Parathyroid adenoma (tissue), 2 donors: ENCODE measurements at regions not wholly inside any gene's neighbourhood (a gene's known extent, or its start where the extent isn't known, plus 50 kb on each side); places are given as distances from the start of the nearest gene placed in this dataset.

Experiments used
- H2AFZ ChIP-seq: fragments of 300-600 bp; sonication (generic); one replicate; pipeline ENCODE4 v1.7.0; 2017; ENCODE audit warnings: antibody characterized with exemption, mild to moderate bottlenecking
- H3K27ac ChIP-seq: fragments of 300-600 bp; sonication (generic); one replicate; pipeline ENCODE4 v1.7.0; 2017
- H3K27me3 ChIP-seq: fragments of 300-600 bp; sonication (generic); one replicate; pipeline ENCODE4 v1.7.0; 2017; ENCODE audit warnings: low read length; ENCODE audit not compliant: control insufficient read depth, insufficient read depth
- H3K36me3 ChIP-seq: fragments of 300-600 bp; sonication (generic); one replicate; pipeline ENCODE4 v1.7.0; 2017; ENCODE audit warnings: low read length; ENCODE audit not compliant: control insufficient read depth, insufficient read depth
- H3K4me1 ChIP-seq: fragments of 300-600 bp; sonication (generic); one replicate; pipeline ENCODE4 v1.7.0; 2017; ENCODE audit warnings: control low read depth
- H3K4me2 ChIP-seq: fragments of 300-600 bp; sonication (generic); one replicate; pipeline ENCODE4 v1.7.0; 2017; ENCODE audit warnings: low read length
- H3K4me3 ChIP-seq: fragments of 300-600 bp; sonication (generic); one replicate; pipeline ENCODE4 v1.7.0; 2017; ENCODE audit warnings: low read depth, low read length
- H3K79me2 ChIP-seq: fragments of 300-600 bp; sonication (generic); one replicate; pipeline ENCODE4 v1.7.0; 2017; ENCODE audit warnings: control low read depth
- H3K9ac ChIP-seq: fragments of 300-600 bp; sonication (generic); one replicate; pipeline ENCODE4 v1.7.0; 2017; ENCODE audit warnings: mild to moderate bottlenecking
- H3K9me3 ChIP-seq: fragments of 300-600 bp; sonication (generic); one replicate; pipeline ENCODE4 v1.7.0; 2017; ENCODE audit warnings: low read length; ENCODE audit not compliant: control insufficient read depth
- TF ChIP-seq, protein P1 (sequence below): fragments of 300-600 bp; sonication (generic); IDR thresholded peaks from one replicate; pipeline ENCODE4 v1.7.0; 2017; ENCODE audit warnings: antibody characterized with exemption, mild to moderate bottlenecking
- donor health status: primary hyperparathyroidism.

DNA sequence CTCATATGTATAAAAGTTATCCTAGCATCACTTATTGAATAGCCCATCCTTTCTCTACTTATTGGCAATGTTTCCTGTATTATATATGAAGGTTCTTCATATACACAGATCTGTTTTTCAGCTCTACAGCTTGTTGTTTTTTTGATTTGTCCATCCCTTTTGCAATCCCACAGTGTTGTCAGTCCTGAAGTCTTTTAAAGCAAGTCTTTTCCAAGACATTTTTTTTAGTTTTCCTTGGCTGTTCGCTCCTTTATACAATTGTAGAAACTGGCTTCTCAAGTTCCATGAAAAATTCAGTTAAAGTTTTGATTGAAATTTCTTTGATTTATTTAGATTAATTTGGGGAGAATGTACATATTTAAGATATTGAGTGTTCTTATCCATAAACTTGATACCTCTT, 295.3 kb upstream of the SORL1-AS1 start:
- Histone ChIP-seq H3K9me3 (no peaks in the 10 kb centered on the region), H3K36me3 (no peaks in the 10 kb centered on the region), H3K27me3 (no peaks in the 10 kb centered on the region), H3K9ac (no peak overlapping the region), H3K4me1 (no peaks in the 10 kb centered on the region), H3K27ac (no peak overlapping the region), H2AFZ (no peak overlapping the region), H3K4me2 (no peak overlapping the region), H3K79me2 (no peaks in the 10 kb centered on the region), H3K4me3 (no peak overlapping the region)
- TF ChIP-seq, protein P1, sequence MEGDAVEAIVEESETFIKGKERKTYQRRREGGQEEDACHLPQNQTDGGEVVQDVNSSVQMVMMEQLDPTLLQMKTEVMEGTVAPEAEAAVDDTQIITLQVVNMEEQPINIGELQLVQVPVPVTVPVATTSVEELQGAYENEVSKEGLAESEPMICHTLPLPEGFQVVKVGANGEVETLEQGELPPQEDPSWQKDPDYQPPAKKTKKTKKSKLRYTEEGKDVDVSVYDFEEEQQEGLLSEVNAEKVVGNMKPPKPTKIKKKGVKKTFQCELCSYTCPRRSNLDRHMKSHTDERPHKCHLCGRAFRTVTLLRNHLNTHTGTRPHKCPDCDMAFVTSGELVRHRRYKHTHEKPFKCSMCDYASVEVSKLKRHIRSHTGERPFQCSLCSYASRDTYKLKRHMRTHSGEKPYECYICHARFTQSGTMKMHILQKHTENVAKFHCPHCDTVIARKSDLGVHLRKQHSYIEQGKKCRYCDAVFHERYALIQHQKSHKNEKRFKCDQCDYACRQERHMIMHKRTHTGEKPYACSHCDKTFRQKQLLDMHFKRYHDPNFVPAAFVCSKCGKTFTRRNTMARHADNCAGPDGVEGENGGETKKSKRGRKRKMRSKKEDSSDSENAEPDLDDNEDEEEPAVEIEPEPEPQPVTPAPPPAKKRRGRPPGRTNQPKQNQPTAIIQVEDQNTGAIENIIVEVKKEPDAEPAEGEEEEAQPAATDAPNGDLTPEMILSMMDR, result no peak

DNA sequence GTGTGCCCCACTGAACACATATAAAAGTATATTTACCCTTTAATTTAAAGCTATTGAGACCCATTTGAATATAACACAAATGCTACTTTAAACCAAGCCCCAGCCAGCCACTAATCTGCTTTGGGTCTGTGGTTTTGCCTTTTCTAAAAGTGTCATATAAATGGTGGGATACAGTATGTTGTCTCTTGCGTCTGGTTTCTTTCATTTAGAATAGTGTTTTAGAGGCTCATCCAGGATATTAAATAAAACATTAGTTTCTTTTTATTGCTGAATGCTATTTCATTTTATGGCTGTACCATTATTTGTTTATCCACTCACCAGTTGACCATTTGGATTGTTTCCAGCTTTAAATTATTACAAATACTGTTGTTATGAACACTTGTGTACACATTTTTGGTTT, 290.5 kb upstream of the SORL1-AS1 start:
- H3K27me3 ChIP-seq, result no peaks in the 10 kb centered on the region
- H3K4me2 ChIP-seq, result no peak overlapping the region
- H2AFZ ChIP-seq, result no peak overlapping the region
- no peak overlapping the region for H3K27ac ChIP-seq
- no peaks in the 10 kb centered on the region for H3K4me1 ChIP-seq
- TF ChIP-seq, protein P1, result no peak
- no peak overlapping the region for H3K4me3 ChIP-seq
- H3K9me3 ChIP-seq, result no peaks in the 10 kb centered on the region
- no peaks in the 10 kb centered on the region for H3K79me2 ChIP-seq
- no peak overlapping the region for H3K9ac ChIP-seq
- no peaks in the 10 kb centered on the region for H3K36me3 ChIP-seq

DNA sequence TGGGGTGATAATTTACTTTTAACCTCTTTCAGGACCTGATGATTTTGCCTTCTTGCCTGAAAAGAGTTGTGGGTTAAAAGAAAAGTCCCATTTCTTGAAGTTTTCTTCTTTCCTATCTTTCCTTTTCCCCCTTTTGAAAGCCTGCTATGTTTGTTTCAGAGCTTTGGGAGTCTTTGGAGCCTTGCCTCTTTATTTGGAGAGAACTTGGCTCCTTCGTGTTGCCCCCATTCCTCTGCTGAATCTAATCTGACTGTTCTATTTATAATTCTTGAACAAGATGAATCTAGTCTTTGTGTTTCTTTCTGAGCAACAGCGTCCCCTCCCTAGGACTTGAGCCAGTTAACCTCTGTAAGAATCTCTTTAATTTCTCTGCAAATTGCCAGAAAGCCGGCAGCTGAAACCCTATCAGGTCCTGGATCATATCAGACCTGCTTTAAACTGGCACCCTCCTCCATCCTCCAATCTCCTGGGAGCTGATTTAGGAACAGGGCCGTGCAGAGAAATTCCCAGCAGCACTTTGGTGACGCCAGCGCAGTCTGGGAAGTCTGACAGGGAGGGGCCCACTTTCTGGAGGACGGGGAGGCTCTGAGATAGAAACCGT, 289.1 kb upstream of the SORL1-AS1 start:
- no peaks in the 10 kb centered on the region for H3K36me3 ChIP-seq

DNA sequence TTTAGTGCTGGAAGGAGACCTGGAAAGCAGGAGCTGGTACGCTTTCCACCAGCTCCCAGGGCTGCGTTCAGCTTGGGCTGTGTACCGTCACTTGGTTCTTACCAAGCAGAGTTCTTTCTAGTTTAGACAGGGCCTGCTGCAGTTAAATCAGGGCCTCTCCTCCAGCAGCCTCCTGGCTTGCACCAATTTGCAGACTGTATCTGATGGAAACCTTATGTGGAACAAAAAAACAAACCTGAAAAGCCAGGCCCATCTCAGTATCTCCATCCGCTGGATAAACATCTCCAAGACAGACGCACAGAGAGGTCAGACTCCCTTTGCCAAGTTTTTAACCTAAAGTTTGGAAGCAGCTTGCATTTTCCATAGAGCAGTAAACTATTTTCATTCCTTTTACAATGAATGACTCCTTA, 288.6 kb upstream of the SORL1-AS1 start:
- Histone ChIP-seq H3K27ac (no peak overlapping the region), H3K79me2 (no peaks in the 10 kb centered on the region), H3K27me3 (no peaks in the 10 kb centered on the region), H2AFZ (no peak overlapping the region), H3K4me2 (no peak overlapping the region), H3K9me3 (no peaks in the 10 kb centered on the region), H3K4me3 (no peak overlapping the region), H3K4me1 (no peaks in the 10 kb centered on the region), H3K9ac (no peak overlapping the region), H3K36me3 (no peaks in the 10 kb centered on the region)
- TF ChIP-seq, protein P1, result no peak

More for the DNA sequence above, 289.1 kb upstream of the SORL1-AS1 start:
- H2AFZ ChIP-seq, result no peak overlapping the region
- TF ChIP-seq, protein P1, result no peak
- H3K27me3 ChIP-seq, result no peaks in the 10 kb centered on the region
- H3K4me1 ChIP-seq, result no peaks in the 10 kb centered on the region
- H3K4me3 ChIP-seq, result no peak overlapping the region
- H3K4me2 ChIP-seq, result no peak overlapping the region
- H3K9ac ChIP-seq, result no peak overlapping the region
- no peak overlapping the region for H3K27ac ChIP-seq
- H3K9me3 ChIP-seq, result no peaks in the 10 kb centered on the region
- H3K79me2 ChIP-seq, result no peaks in the 10 kb centered on the region

DNA sequence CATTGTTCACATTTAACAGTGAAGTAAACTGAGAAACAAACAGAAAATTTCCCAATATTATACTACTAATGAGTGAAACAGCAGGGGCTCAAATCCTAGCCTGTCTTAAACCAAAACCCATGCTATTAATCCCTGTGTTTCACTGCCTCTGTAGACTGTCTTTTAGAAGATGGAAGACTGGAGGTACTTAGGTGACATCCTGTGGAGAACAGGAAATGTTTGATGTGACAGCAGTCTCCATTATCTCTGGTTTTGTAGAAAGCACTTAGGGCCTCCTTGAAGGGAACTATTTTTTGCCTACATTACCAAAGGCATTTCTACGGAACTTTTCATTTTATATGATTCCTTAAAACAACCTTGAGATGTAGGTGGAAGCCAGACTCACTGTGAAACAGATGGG, 288.1 kb upstream of the SORL1-AS1 start:
- TF ChIP-seq, protein P1, result no peak
- Histone ChIP-seq H3K9me3 (no peaks in the 10 kb centered on the region), H3K9ac (no peak overlapping the region), H3K36me3 (no peaks in the 10 kb centered on the region), H3K4me2 (no peak overlapping the region), H3K4me3 (no peak overlapping the region), H3K79me2 (no peaks in the 10 kb centered on the region), H3K27me3 (no peaks in the 10 kb centered on the region), H3K27ac (no peak overlapping the region), H2AFZ (no peak overlapping the region), H3K4me1 (no peaks in the 10 kb centered on the region)
